GM18507 (cell line): ENCODE measurements at regions not wholly inside any gene's neighbourhood (a gene's known extent, or its start where the extent isn't known, plus 50 kb on each side); places are given as distances from the start of the nearest gene placed in this dataset.

Experiments used
- DNase-seq: peaks from one replicate; pipeline ENCODE4 v3.0.0; 2011; ENCODE audit warnings: low read depth; ENCODE audit not compliant: insufficient read length; ENCODE audit errors: extremely low spot score
- FAIRE-seq: peaks from 2 replicates; lab custom pipeline; 2011; peaks lifted over from hg19 to GRCh38; lab: Jason Lieb, UNC

GRCh38 chr1:30612536-30613065 is 110.8 kb downstream of the MATN1 start:
- no peak for DNase-seq
- FAIRE-seq = no peak

DNA sequence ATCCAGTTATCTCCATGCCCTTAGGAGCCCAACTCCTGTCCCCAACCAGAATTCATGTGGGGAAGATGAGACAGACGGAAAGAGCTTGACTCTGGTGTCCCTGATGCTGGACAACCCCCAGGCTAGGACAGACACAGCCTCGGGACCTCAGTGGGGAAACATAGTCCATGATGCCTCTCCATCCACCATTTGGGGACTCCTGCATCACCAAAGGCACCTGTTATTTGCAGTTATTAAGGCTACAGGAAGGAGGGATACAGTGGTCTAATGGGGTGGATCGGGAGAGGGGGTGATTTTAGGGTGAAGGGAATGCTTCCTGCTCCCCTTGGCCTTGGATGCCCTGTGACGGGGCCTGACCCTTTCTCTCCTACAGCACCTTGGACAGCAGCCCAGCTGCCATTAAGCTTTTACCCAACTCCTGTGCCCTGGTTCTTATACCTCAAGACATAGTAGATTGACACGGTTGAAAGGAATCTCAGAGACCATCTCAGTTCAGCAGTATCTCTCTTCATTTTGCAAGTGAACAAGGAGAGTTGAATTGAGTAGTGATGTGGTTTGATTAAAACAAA is 111.6 kb downstream of the MATN1 start:
- no peak for FAIRE-seq
- no peak for DNase-seq

DNA sequence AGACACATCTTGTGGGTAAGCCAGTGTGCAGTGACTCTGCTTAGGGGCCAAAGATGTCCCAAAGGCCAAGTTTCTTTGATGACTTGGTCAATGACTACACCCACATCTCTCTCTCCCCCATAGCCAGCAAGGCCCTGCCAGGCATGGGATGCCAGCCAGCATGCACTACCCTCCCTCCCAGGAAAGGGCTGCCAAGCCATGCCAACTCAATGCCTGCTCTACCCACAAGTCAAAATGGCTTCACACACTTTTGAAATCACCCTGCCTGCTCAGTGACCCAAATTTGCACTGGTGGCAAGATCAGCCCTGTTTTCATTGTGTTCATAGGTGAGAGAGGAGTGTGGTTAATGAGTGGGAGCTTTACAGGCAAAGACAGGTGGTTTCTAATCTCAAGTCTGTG is 112.5 kb downstream of the MATN1 start:
- DNase-seq (no peak), FAIRE-seq (no peak)

GRCh38 chr1:30609999-30610345 is 113.4 kb downstream of the MATN1 start:
- FAIRE-seq = no peak
- DNase-seq = no peak

- DNase-seq (no peak), FAIRE-seq (no peak)
These were observed 113.9 kb downstream of the MATN1 start for GRCh38 chr1:30609336-30609998.

GRCh38 chr1:30607723-30608122 is 115.7 kb downstream of the MATN1 start:
- DNase-seq (no peak), FAIRE-seq (no peak)

DNA sequence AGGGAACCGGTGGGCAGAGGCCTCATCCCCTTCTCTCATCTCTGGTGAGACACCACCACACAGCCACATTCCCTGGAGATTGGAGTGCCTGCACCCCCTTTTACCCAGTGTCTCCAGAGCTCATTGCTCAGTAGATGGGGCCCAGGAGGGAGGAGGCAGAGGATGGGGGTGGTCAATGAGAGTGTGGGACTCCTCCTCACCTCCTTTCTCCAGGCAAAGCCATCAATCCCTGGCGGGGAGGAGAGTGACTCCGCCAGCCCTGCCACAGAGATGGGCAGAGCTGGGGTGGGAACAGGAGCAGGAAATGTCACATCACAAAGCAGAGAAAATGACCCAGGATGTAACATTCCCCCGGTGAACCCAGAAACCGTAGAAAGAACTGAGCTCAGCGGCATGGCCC is 117.2 kb downstream of the MATN1 start:
- DNase-seq (no peak), FAIRE-seq (no peak)

GRCh38 chr1:30605441-30605920 is 117.9 kb downstream of the MATN1 start:
- FAIRE-seq (no peak), DNase-seq (no peak)

- DNase-seq (no peak), FAIRE-seq (no peak)
These were observed 118.5 kb downstream of the MATN1 start for GRCh38 chr1:30604801-30605440.

DNA sequence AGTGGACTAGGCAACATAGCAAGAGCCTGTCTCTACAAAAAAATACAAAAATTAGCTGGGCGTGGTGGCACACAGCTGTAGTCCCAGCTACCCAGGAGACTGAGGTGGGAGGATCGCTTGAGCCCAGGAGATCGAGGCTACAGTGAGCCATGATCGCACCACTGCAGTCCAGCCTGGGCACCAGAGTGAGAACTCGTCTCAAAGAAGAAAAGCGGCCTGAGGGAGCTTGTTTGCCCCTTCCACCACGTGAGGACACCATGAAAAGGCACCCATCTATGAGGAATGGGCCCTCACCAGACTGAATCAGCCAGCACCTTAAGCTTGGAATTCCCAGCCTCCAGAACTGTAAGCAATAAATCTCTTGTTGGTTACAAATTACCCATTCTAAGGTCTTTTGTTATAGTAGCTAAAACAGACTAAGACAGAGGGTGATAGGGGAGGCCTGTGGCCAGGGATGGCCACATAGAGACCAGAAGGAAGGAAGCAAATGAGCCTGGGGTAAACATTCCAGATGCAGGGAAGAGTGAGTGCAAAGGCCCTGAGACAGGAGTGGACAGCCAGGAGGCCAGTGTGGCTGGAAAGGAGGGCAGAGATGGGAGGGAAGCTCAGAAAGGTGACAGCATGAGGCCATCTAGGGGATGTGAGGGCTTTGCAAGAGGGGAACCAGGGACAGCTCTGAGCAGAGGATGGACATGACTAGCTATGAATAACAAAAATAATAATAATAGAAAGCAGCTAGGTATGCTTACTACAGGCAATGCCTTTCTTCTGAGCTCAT is 120.1 kb downstream of the MATN1 start:
- DNase-seq = no peak
- no peak for FAIRE-seq

DNA sequence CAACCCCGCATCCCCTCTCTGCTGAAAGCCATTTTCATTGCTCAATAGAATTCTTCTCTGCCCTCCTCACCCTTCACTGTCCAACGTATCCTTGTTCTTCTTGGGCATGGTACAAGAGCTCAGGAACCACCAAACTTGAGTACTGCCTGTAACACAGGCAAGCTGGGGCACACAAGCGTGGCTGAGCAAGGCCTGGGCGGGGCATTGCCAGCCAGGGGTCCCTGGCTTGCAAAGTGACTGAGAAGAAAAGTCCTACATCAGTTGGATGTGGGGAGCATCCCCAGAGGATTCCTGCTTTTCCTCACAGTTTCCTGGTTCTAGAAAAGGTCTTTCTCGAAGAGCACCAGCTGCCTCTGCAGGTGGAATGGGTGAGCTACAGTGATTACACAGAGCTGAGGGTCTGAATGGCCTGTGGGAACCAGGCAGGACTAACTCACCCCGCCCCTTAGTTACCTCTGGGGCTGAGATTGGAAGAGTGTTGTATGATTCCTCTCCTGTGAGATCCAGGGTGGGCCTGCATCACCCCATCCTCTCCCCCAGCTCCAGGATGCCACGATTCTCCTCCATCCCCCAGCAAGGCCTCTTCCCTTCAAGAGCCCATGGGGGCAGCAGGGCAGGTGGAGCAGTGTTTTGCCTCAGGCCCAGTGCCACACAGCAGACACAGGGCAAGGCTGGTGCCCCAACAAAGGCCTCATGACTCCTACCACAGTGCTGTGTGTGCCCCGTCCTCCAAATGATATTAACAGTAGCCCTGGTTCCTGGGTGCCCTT is 121.9 kb downstream of the MATN1 start:
- no peak for DNase-seq

GRCh38 chr1:30600706-30601105 is 122.7 kb downstream of the MATN1 start:
- DNase-seq = no peak
- no peak for FAIRE-seq

More for the DNA sequence above, 121.9 kb downstream of the MATN1 start:
- no peak for FAIRE-seq

DNA sequence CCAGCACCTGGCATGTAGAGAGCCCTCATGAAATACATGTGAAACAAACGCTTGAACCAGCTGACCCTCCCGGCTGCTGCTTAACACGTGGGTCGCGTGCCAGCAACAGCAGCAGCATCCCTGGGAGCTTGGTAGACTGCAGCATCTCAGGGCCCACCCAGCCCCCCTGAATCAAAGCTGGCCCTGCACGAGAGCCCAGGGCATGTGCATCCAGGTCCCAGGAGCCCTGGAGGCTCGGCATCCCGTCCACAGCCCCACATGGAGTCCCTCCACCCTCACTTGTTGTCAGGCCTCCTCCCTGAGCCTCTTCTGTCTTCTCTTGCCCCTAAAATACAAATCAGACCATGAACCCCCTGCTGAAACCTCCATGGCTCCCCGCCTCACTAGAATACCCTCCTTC is 123.1 kb downstream of the MATN1 start:
- no peak for FAIRE-seq
- no peak for DNase-seq

GRCh38 chr1:30599721-30600120 is 123.7 kb downstream of the MATN1 start:
- FAIRE-seq (no peak), DNase-seq (no peak)

GRCh38 chr1:30598571-30599114 is 124.7 kb downstream of the MATN1 start:
- no peak for FAIRE-seq
- no peak for DNase-seq

GRCh38 chr1:30597711-30598110 is 125.7 kb downstream of the MATN1 start:
- DNase-seq = no peak
- FAIRE-seq = no peak

DNA sequence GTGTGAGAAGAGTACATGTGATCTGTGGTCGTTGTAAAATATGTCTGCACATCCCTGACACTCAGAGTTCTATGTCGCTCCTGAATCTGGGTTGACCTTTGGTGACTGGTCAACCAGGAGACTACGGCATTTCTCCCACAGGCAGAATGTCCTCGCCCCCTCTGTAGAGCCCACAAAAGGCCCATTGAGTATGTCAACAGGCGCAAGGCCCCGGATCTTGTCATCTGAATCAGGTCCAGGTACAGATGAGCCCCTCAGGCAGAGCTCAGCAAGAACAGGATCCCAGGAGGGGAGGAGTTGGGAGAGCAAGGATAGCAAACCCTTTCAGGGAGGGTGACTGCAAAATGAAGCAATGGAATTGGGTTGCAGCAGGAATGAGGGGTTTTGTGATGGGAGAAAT is 126.5 kb downstream of the MATN1 start:
- no peak for FAIRE-seq
- DNase-seq = no peak

DNA sequence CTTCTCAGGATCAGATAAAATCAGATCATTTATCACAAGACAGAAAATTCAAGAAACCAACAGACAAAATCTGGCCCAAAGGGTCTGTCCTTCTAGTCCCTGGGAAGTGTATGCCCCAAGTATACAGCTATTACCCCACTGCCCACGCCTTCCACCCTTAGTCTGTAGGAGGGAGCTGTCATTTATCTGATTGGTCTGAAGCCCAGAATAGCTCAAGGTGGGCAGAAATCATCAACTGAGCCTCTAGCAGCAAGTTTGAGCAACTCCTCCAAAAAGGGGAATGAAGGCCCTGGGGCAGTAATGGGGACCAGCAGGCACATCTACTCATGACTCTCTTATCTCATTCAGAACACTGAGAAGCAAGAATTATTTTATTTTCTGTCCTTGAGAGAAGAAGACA is 126.9 kb downstream of the MATN1 start:
- FAIRE-seq (no peak), DNase-seq (no peak)

DNA sequence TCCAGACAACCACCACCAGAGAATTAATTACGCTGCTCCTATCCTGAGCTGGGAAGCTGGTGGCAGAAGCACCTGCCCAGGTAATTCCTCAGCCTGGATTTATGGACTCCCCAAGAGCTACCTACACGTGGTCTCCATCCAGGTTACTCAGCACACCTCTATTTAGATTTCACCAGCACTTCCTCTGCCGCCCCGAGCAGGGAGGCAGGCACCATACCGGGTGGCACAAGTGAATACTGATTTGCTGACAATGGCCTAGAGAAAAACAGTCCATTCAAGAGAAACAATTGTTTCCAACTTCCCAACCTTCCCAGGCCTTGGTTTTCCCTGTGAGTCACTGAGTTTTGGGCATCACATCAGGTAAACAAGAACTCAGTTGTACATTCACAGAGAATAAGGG is 134.3 kb downstream of the MATN1 start:
- FAIRE-seq (no peak), DNase-seq (no peak)
